ENCODE measurements at regions not wholly inside any gene's neighbourhood (a gene's known extent, or its start where the extent isn't known, plus 50 kb on each side); places are given as distances from the start of the nearest gene placed in this dataset.
A peak's percentile ranks its signal among the peaks of the same experiment; 100 is the strongest.

GRCh38 chr18:21949326-21950015 lies 208.9 kb downstream of the MIB1 start:
- intact Hi-C loops (cut with DNase I) = no loop called here
- no peak for TF ChIP-seq POLR2A (IDR thresholded peaks at IDR 0.05)
- TF ChIP-seq CTCF (IDR thresholded peaks at IDR 0.05) = no peak
- H3K27me3 ChIP-seq = no peaks in the 10 kb centered on the region
- no peaks in the 10 kb centered on the region for H3K9me3 ChIP-seq
- H3K27ac ChIP-seq = no peak overlapping the region
- ATAC-seq (no peak), DNase-seq (no peak)
- no peak overlapping the region for H3K4me3 ChIP-seq
- no peaks in the 10 kb centered on the region for H3K4me1 ChIP-seq
- H3K36me3 ChIP-seq (replicated peaks in 1 of 2; ENCODE audit: insufficient read depth in 1 of 2, low read depth in 2 of 2) = no peaks in the 10 kb centered on the region
- WGBS, 2 donors = 77% methylated on average over 8 of the region's 8 CpGs

GRCh38 chr18:21955757-21956652 lies 213.4 kb upstream of the GATA6 start:
- Histone ChIP-seq H3K27ac (no peak overlapping the region), H3K36me3 (replicated peaks in 1 of 2; ENCODE audit: insufficient read depth in 1 of 2, low read depth in 2 of 2) (no peaks in the 10 kb centered on the region), H3K9me3 (no peaks in the 10 kb centered on the region), H3K27me3 (no peaks in the 10 kb centered on the region), H3K4me1 (no peaks in the 10 kb centered on the region), H3K4me3 (no peak overlapping the region)
- intact Hi-C loops (cut with DNase I) = no loop called here
- DNase-seq (peak; percentile 79 to 89 (median 83)), ATAC-seq (peak; percentile 85)
- peak; percentile 72 to 87 (median 81) for TF ChIP-seq CTCF (IDR thresholded peaks at IDR 0.05)
- no peak for TF ChIP-seq POLR2A (IDR thresholded peaks at IDR 0.05)
- 34 to 35% methylated on average over 8 of the region's 8 CpGs for WGBS, 2 donors

- ATAC-seq (no peak), DNase-seq (no peak)
- H3K4me3 ChIP-seq = no peak overlapping the region
- no peaks in the 10 kb centered on the region for H3K9me3 ChIP-seq
- 59 to 63% methylated on average over 8 of the region's 8 CpGs for WGBS, 2 donors
- no peaks in the 10 kb centered on the region for H3K36me3 ChIP-seq (replicated peaks in 1 of 2; ENCODE audit: insufficient read depth in 1 of 2, low read depth in 2 of 2)
- intact Hi-C loops (cut with DNase I) = no loop called here
- no peaks in the 10 kb centered on the region for H3K4me1 ChIP-seq
- H3K27me3 ChIP-seq = no peaks in the 10 kb centered on the region
- TF ChIP-seq CTCF (IDR thresholded peaks at IDR 0.05) (no peak), POLR2A (IDR thresholded peaks at IDR 0.05) (no peak)
- H3K27ac ChIP-seq = no peak overlapping the region
Measured at GRCh38 chr18:21958263-21958662, 211.1 kb upstream of the GATA6 start.

- no peaks in the 10 kb centered on the region for H3K27me3 ChIP-seq
- DNase-seq (no peak), ATAC-seq (no peak)
- 77 to 83% methylated on average over 5 of the region's 5 CpGs for WGBS, 2 donors
- H3K4me3 ChIP-seq = no peak overlapping the region
- no peaks in the 10 kb centered on the region for H3K9me3 ChIP-seq
- H3K27ac ChIP-seq = no peak overlapping the region
- no peaks in the 10 kb centered on the region for H3K4me1 ChIP-seq
- H3K36me3 ChIP-seq (replicated peaks in 1 of 2; ENCODE audit: insufficient read depth in 1 of 2, low read depth in 2 of 2) = no peaks in the 10 kb centered on the region
- TF ChIP-seq CTCF (IDR thresholded peaks at IDR 0.05) = no peak
- intact Hi-C loops (cut with DNase I) = no loop called here
Measured at GRCh38 chr18:21958707-21959450, 210.5 kb upstream of the GATA6 start.
